Ovary (tissue), 7 donors: ENCODE measurements at regions not wholly inside any gene's neighbourhood (a gene's known extent, or its start where the extent isn't known, plus 50 kb on each side); places are given as distances from the start of the nearest gene placed in this dataset.

ENCODE experiments used
- DNase-seq, 5 donors: peaks; one replicate each; pipeline ENCODE4 v3.0.0-alpha.2; 2019 to 2020
- H3K27ac ChIP-seq, 2 donors: fragments of 200-600 bp; one replicate each; pipeline versions ENCODE4 v1.5.1 to v1.8.0; 2019 to 2022
- H3K27me3 ChIP-seq: fragments of 200-600 bp; one replicate; pipeline ENCODE4 v1.8.0; 2022
- H3K36me3 ChIP-seq: fragments of 200-600 bp; sonication (generic); one replicate; pipeline ENCODE4 v1.5.1; 2019
- H3K4me1 ChIP-seq: one replicate; pipeline ENCODE4 v1.8.1; 2013; ENCODE audit warnings: mild to moderate bottlenecking, moderate library complexity; ENCODE audit not compliant: insufficient read depth
- H3K4me3 ChIP-seq: fragments of 200-600 bp; sonication (generic); one replicate; pipeline ENCODE4 v1.5.1; 2017
- H3K9me3 ChIP-seq, 2 donors: fragments of 200-600 bp in 1 of 2; sonication (generic) in 1 of 2; one replicate each; pipeline versions ENCODE4 v1.5.1 to v1.8.1; 2013 to 2019; ENCODE audit warnings: mild to moderate bottlenecking in 1 of 2, moderate library complexity in 1 of 2
- EP300 ChIP-seq: sonication (generic); formaldehyde crosslinking; IDR thresholded peaks from one replicate; pipeline ENCODE4 v1.6.1; 2017; ENCODE audit warnings: antibody characterized with exemption
- POLR2A ChIP-seq: fragments of 450-650 bp; IDR thresholded peaks from one replicate; pipeline ENCODE4 v1.6.1; 2017; ENCODE audit warnings: antibody characterized with exemption, mild to moderate bottlenecking, moderate library complexity
- WGBS, 3 donors: extraction: QIAGEN DNeasy Blood & Tissue Kit in 1 of 3; methylation state at CpG; one replicate each; pipeline versions ENCODE4 v1.1.5 to v1.1.7; 2013 to 2017; 5-methylcytosine and 5-hydroxymethylcytosine counted together
- intact Hi-C, 4 donors: fragments of 100-400 bp; cut with DNase I; formaldehyde crosslinking; loops; one replicate each; pipeline versions ENCODE4 v1.11.0 to v1.15.1; 2022 to 2023
- TF ChIP-seq, protein P1 (sequence below), 3 donors: fragments of 450-650 bp in 2 of 3; fragments of 200-600 bp in 1 of 3; IDR thresholded peaks; one replicate each; pipeline versions ENCODE4 v1.5.1 to v1.8.0; 2016 to 2022; ENCODE audit warnings: antibody characterized with exemption in 3 of 3, mild to moderate bottlenecking in 1 of 3
- donor health status: DM: no; HTN: no; CAD: no; lungs with moderate emphysema.
- donor health status: DM: no; HTN: no; CAD: no.
- donor health status: Bipolar disorder and iron deficiency.
- donor health status: DM: no; HTN: no; CAD: no.
- donor health status: DM: yes; HTN: yes; CAD: no.

DNA sequence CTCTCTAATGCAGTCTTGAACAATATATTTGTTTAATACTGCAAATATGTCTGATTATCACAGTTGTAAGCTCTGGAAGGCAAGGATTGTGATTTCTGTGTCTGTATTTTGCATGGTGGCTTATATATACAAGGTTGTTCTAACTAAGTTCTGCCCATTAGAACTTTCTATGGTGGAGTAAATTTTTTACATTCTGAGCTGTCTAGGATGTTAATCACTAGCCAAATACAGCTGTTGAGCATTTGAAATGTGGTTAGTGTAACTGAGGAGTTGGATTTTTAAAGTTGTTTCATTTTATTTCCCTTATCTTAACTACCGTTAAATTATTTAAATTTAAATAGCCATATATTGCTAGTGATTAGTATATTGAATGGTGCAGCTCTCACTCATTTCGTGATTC is 64.3 kb upstream of the DMRTA1 start:
- TF ChIP-seq, protein P1, sequence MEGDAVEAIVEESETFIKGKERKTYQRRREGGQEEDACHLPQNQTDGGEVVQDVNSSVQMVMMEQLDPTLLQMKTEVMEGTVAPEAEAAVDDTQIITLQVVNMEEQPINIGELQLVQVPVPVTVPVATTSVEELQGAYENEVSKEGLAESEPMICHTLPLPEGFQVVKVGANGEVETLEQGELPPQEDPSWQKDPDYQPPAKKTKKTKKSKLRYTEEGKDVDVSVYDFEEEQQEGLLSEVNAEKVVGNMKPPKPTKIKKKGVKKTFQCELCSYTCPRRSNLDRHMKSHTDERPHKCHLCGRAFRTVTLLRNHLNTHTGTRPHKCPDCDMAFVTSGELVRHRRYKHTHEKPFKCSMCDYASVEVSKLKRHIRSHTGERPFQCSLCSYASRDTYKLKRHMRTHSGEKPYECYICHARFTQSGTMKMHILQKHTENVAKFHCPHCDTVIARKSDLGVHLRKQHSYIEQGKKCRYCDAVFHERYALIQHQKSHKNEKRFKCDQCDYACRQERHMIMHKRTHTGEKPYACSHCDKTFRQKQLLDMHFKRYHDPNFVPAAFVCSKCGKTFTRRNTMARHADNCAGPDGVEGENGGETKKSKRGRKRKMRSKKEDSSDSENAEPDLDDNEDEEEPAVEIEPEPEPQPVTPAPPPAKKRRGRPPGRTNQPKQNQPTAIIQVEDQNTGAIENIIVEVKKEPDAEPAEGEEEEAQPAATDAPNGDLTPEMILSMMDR (IDR thresholded peaks at IDR 0.05): no peak
- TF ChIP-seq EP300: no peak
- no peak for TF ChIP-seq POLR2A

DNA sequence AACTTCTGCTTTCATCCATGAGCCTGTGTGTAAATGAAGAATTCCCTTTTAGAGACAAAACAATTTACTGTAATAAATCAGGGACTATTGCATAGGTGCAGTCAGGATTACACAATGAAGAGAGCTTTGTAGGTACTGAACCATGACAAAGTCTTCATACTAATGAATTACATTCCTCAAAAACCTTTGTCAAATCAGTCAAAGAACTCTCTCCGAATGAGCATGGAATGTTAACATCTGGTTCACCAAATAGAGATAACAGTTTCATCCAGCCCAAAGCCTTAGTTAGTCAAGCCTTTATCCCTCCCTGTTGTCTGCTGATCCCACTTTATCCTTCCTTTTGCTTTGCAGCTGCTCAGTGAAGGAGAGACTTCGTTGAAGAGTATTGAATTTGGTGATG is 62.9 kb upstream of the DMRTA1 start:
- Histone ChIP-seq H3K36me3 (no peaks in the 10 kb centered on the region), H3K27ac (no peak overlapping the region), H3K27me3 (no peaks in the 10 kb centered on the region), H3K4me3 (no peak overlapping the region), H3K9me3 (no peaks in the 10 kb centered on the region), H3K4me1 (no peaks in the 10 kb centered on the region)
- TF ChIP-seq EP300 (no peak), POLR2A (no peak)
- TF ChIP-seq, protein P1 (IDR thresholded peaks at IDR 0.05): no peak
- WGBS, 3 donors: 37 to 48% (median 41%) methylated on average over 2 of the region's 2 CpGs
- intact Hi-C loops: no loop called here
- no peak for DNase-seq

More for the DNA sequence above, 64.3 kb upstream of the DMRTA1 start:
- no peak for DNase-seq
- no peak overlapping the region for H3K4me3 ChIP-seq
- intact Hi-C loops: no loop called here
- WGBS, 3 donors: 56 to 74% (median 61%) methylated on average over 2 of the region's 2 CpGs
- H3K27me3 ChIP-seq: no peaks in the 10 kb centered on the region
- H3K27ac ChIP-seq: no peak overlapping the region
- H3K4me1 ChIP-seq: no peaks in the 10 kb centered on the region
- H3K9me3 ChIP-seq: no peaks in the 10 kb centered on the region
- H3K36me3 ChIP-seq: no peaks in the 10 kb centered on the region

DNA sequence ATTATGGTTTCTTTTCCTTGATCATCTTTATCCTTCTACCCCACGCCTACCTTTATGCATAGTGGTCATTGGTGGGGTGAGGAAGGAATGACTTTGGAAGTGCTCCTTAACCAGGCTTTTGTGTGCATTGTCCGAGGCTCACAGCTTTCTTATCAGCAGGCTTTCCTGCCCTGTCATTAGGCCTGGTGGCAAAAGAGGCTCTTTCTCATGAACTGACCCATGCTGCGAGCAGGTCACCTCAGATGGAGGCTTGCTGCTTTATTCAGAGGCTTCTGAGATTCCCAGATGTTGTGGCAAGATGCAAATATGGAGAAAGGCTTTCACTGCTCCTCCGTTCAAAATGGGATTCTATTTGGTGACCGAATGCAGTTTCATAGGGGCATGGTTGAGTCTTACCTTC is 57.4 kb upstream of the DMRTA1 start:
- no peak for DNase-seq
- H3K36me3 ChIP-seq: no peaks in the 10 kb centered on the region
- no peaks in the 10 kb centered on the region for H3K27me3 ChIP-seq
- no peaks in the 10 kb centered on the region for H3K9me3 ChIP-seq
- WGBS, 3 donors: 65 to 68% (median 67%) methylated on average over 5 of the region's 5 CpGs
- H3K4me3 ChIP-seq: no peak overlapping the region
- intact Hi-C loops: no loop called here
- TF ChIP-seq POLR2A (no peak), EP300 (no peak)
- TF ChIP-seq, protein P1 (IDR thresholded peaks at IDR 0.05): no peak
- H3K27ac ChIP-seq: no peak overlapping the region
- H3K4me1 ChIP-seq: no peaks in the 10 kb centered on the region

DNA sequence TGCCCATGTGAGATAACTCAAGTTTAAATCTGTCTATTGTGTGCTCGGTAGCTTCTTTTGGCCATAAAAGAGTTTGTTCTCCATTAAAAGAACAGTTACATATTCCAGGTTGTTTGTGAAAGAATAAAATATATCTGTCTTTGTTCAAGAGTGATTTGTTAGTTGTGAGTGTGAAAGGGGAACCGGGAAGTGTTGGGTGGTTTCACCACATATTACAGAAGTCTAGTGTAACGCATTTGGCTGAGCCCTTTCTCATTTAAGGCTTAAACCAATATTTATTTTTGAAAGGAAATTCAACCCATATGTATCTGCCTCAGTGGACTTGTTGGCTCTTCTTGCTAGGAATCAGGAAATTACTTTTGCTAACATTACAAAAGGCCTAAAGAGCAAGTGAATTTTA is 54.1 kb upstream of the DMRTA1 start:
- WGBS, 3 donors: 32 to 67% (median 48%) methylated on average over 3 of the region's 3 CpGs
- Histone ChIP-seq H3K27ac (no peak overlapping the region), H3K9me3 (no peaks in the 10 kb centered on the region), H3K36me3 (no peaks in the 10 kb centered on the region), H3K4me1 (no peaks in the 10 kb centered on the region), H3K27me3 (no peaks in the 10 kb centered on the region), H3K4me3 (no peak overlapping the region)
- DNase-seq: no peak
- intact Hi-C loops: no loop called here
- TF ChIP-seq POLR2A: no peak
- TF ChIP-seq, protein P1 (IDR thresholded peaks at IDR 0.05): no peak
- TF ChIP-seq EP300: no peak
